Nucleus accumbens (tissue), 56 donors: ENCODE measurements at regions not wholly inside any gene's neighbourhood (a gene's known extent, or its start where the extent isn't known, plus 50 kb on each side); places are given as distances from the start of the nearest gene placed in this dataset.
A peak's percentile ranks its signal among the peaks of the same experiment; 100 is the strongest.

ENCODE experiments used
- DNase-seq, 56 donors: peaks; one replicate each; lab custom pipeline; 2025; lab: John Stamatoyannopoulos, UW

GRCh38 chr6:110558575-110558974 is 82.2 kb upstream of the SLC22A16 start:
- DNase-seq: peak in 21 of 56 donors; percentile 22 to 64 (median 44)

DNA sequence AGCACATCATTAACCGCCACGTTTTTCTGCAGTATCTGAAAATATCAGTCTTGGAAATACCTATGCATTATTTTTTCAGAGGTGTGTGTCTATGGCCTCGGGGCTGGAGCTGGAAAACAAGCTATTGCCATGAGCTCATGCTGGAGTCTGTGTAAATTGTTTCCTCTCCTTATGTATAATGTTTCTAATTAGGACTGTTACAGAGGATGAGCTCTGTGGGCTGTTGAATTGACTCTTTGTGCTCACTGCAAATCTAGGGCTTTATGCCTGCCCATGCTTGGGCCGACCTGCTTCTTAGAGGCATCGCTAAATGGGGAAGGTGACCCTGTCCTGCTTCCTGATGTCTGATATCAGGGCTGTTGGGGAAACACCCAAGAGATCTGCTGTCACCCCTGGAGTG is 80.8 kb upstream of the SLC22A16 start:
- peak in 5 of 56 donors; percentile 20 to 59 (median 26) for DNase-seq

GRCh38 chr6:110556317-110557110 is 80.1 kb upstream of the SLC22A16 start:
- DNase-seq: peak in 5 of 56 donors; percentile 15 to 59 (median 33)

- DNase-seq: peak in 53 of 56 donors; percentile 24 to 92 (median 79)
Observed at GRCh38 chr6:110554966-110555460, 78.6 kb upstream of the SLC22A16 start.

DNA sequence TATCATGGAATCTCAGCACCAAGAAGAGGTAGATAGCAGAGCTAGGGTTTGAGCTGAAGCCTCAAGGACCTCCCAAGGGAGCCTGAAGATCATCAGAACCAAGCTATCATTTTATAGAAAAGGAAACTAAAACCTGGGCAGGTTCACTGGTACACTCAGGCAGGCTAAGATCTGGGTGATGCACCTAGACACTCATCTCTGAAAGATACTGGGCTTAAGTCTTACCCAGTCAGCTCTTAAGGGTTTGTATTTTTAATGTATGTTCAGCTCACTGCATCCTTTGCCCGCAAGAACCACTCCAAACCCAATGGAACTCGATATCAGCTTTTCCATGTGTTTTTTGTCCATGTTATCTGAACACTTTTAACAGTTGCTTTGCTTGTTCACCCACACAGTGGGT is 78.0 kb upstream of the SLC22A16 start:
- no peak for DNase-seq

- DNase-seq: no peak
Observed at GRCh38 chr6:110552901-110553641, 76.7 kb upstream of the SLC22A16 start.

DNA sequence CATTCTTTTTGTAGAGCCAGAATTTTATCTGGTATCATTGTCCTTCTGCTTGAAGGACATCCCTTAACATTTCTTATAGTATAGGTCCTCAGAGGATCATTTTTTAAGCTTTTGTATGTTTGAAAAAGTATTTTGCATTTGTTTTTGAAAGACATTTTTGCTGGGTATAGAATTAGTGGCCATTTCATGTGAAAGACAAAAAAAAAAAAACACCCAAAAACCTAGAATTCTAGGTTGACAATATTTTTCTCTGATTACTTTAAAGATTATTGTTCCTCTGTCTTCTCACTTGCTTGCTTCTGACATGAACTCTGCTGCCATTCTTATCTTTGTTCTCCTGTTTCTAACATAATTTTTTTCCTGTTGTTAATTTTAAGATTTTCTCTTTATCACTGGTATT is 75.7 kb upstream of the SLC22A16 start:
- DNase-seq: no peak

GRCh38 chr6:110551088-110551487 is 74.7 kb upstream of the SLC22A16 start:
- no peak for DNase-seq

DNA sequence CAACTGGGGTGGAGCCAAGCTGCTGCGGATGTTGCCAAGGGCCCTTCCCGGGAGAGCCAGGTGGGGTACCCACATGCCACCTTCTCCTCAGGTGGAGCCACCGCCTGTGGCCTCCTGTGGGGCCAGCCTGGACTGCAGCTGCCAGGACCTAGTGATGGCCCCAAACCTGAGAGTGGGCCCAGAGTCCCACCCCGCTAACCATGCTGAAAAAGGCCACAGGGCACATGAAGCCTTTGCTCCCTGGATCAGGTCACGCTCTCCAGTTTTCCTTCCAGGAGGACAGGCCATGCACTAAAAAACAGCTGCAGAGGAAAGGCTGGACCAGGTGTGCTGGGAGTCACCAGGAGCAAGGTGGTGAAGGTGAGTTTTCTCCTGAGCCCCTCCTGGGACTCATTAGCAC is 73.9 kb upstream of the SLC22A16 start:
- DNase-seq: no peak

DNA sequence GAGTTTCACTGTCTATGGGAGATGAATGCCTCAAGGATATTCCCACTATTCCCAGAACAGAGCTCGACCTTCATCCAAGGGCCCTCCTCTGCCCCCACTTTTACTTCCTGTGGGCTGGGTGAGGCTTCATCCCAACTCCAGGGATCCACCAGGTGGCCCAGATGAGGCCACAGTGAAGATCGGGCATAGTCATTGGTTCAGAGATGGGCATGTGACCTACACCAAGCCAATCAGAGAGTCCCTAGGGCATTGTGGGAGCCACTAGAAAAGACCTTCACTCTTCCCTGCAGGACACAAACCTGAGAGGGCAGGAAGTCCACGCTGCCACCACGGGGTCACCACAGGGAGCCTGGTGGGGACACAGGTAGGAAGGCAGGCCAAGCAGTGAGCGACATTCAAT is 72.9 kb upstream of the SLC22A16 start:
- DNase-seq: no peak

GRCh38 chr6:110548110-110548847 is 71.9 kb upstream of the SLC22A16 start:
- DNase-seq: peak in 3 of 56 donors; percentile 16 to 42 (median 31)

GRCh38 chr6:110547266-110547964 is 71.0 kb upstream of the SLC22A16 start:
- no peak for DNase-seq

GRCh38 chr6:110545081-110545872 is 68.9 kb upstream of the SLC22A16 start:
- DNase-seq: no peak

DNA sequence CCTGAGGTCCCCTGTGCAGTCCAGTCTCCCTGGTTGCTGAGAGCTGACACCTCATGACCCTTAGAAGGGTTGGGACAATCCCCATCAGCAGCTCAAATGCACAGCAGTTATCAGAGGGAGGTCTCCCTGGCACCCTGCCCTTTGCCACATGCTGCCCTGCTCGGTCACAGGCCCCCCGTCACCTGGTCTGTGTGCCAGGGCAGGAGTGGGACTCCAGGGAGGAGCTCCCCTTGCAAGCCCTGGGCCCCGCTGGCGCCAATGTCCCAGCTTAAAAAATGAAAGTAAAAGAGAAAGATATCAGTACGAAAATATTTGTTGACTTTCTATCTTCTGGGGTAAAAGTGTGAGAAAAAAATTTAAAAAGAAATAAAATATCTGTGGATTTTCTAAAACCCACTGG is 68.1 kb upstream of the SLC22A16 start:
- no peak for DNase-seq

GRCh38 chr6:110543106-110543505 is 66.7 kb upstream of the SLC22A16 start:
- DNase-seq: peak in 42 of 56 donors; percentile 24 to 76 (median 48)

- DNase-seq: peak in 49 of 56 donors; percentile 23 to 82 (median 59)
Observed at GRCh38 chr6:110542311-110543024, 66.1 kb upstream of the SLC22A16 start.

- peak in 53 of 56 donors; percentile 36 to 91 (median 77) for DNase-seq
Observed at GRCh38 chr6:110541701-110542309, 65.4 kb upstream of the SLC22A16 start.
